ENCODE measurements at regions not wholly inside any gene's neighbourhood (a gene's known extent, or its start where the extent isn't known, plus 50 kb on each side); places are given as distances from the start of the nearest gene placed in this dataset.

GRCh38 chr10:130362308-130362761 lies 226.1 kb downstream of the GLRX3 start:
- no TSS peak for BruUV-seq (replicated peaks)
- Histone ChIP-seq H3K79me2 (ENCODE audit: insufficient read depth, low read depth, low read length) (no peaks in the 10 kb centered on the region), H3K9me2 (ENCODE audit: insufficient read depth, low read length) (no peaks in the 10 kb centered on the region), H3K9me3 (ENCODE audit: low read length) (no peaks in the 10 kb centered on the region), H4K20me1 (ENCODE audit: insufficient read depth, low read length) (no peaks in the 10 kb centered on the region), H3K4me2 (ENCODE audit: low read length) (no peak overlapping the region), H3K4me3 (ENCODE audit: low read depth, low read length, poor library complexity, severe bottlenecking) (no peak overlapping the region), H2AFZ (ENCODE audit: low read length) (no peak overlapping the region), H3K4me1 (ENCODE audit: insufficient read depth, low read length, poor library complexity, severe bottlenecking) (no peaks in the 10 kb centered on the region), H3K27ac (ENCODE audit: low read depth, low read length, poor library complexity, severe bottlenecking) (no peak overlapping the region), H3K36me3 (ENCODE audit: insufficient read depth, low read length) (no peaks in the 10 kb centered on the region)
- intact Hi-C loops (cut with micrococcal nuclease; ENCODE audit: unreplicated experiment) = no loop called here
- DNase-seq (ENCODE audit: low spot score) = no peak
- no peak for TF ChIP-seq CTCF (conservative IDR thresholded peaks at IDR 0.05; ENCODE audit: low read length)
- TF ChIP-seq EZH2phosphoT487 (IDR thresholded peaks at IDR 0.05; ENCODE audit: borderline replicate concordance, low read depth, low read length) = no peak
- CTCF ChIA-PET (ENCODE audit: unreplicated experiment) = no interaction called here
- POLR2A ChIA-PET = interaction anchor here (0.6 kb wide), 1 partner anchor 12 kb away, joined by 3 read pairs; no protein-coding TSS in a partner anchor

- POLR2A ChIA-PET = no interaction called here
- no peak overlapping the region for H2AFZ ChIP-seq (ENCODE audit: low read length)
- no peak for DNase-seq (ENCODE audit: low spot score)
- TF ChIP-seq CTCF (conservative IDR thresholded peaks at IDR 0.05; ENCODE audit: low read length) = no peak
- no peak for TF ChIP-seq EZH2phosphoT487 (IDR thresholded peaks at IDR 0.05; ENCODE audit: borderline replicate concordance, low read depth, low read length)
- no peak overlapping the region for H3K4me2 ChIP-seq (ENCODE audit: low read length)
- no peak overlapping the region for H3K4me3 ChIP-seq (ENCODE audit: low read depth, low read length, poor library complexity, severe bottlenecking)
- no peaks in the 10 kb centered on the region for H4K20me1 ChIP-seq (ENCODE audit: insufficient read depth, low read length)
- H3K9me2 ChIP-seq (ENCODE audit: insufficient read depth, low read length) = no peaks in the 10 kb centered on the region
- CTCF ChIA-PET (ENCODE audit: unreplicated experiment) = no interaction called here
- no peaks in the 10 kb centered on the region for H3K79me2 ChIP-seq (ENCODE audit: insufficient read depth, low read depth, low read length)
- H3K4me1 ChIP-seq (ENCODE audit: insufficient read depth, low read length, poor library complexity, severe bottlenecking) = no peaks in the 10 kb centered on the region
- no peaks in the 10 kb centered on the region for H3K36me3 ChIP-seq (ENCODE audit: insufficient read depth, low read length)
- no peak overlapping the region for H3K27ac ChIP-seq (ENCODE audit: low read depth, low read length, poor library complexity, severe bottlenecking)
- intact Hi-C loops (cut with micrococcal nuclease; ENCODE audit: unreplicated experiment) = no loop called here
- BruUV-seq (replicated peaks) = no TSS peak
- no peaks in the 10 kb centered on the region for H3K9me3 ChIP-seq (ENCODE audit: low read length)
Observed at GRCh38 chr10:130363051-130363450, 226.9 kb downstream of the GLRX3 start.

GRCh38 chr10:130363899-130364445 lies 227.8 kb downstream of the GLRX3 start:
- no peak overlapping the region for H2AFZ ChIP-seq (ENCODE audit: low read length)
- no peaks in the 10 kb centered on the region for H3K36me3 ChIP-seq (ENCODE audit: insufficient read depth, low read length)
- no peak overlapping the region for H3K4me3 ChIP-seq (ENCODE audit: low read depth, low read length, poor library complexity, severe bottlenecking)
- no peaks in the 10 kb centered on the region for H3K9me2 ChIP-seq (ENCODE audit: insufficient read depth, low read length)
- no peaks in the 10 kb centered on the region for H4K20me1 ChIP-seq (ENCODE audit: insufficient read depth, low read length)
- no peaks in the 10 kb centered on the region for H3K79me2 ChIP-seq (ENCODE audit: insufficient read depth, low read depth, low read length)
- H3K9me3 ChIP-seq (ENCODE audit: low read length) = no peaks in the 10 kb centered on the region
- BruUV-seq (replicated peaks) = no TSS peak
- no peaks in the 10 kb centered on the region for H3K4me1 ChIP-seq (ENCODE audit: insufficient read depth, low read length, poor library complexity, severe bottlenecking)
- no peak overlapping the region for H3K27ac ChIP-seq (ENCODE audit: low read depth, low read length, poor library complexity, severe bottlenecking)
- POLR2A ChIA-PET = no interaction called here
- H3K4me2 ChIP-seq (ENCODE audit: low read length) = no peak overlapping the region
- CTCF ChIA-PET (ENCODE audit: unreplicated experiment) = no interaction called here
- intact Hi-C loops (cut with micrococcal nuclease; ENCODE audit: unreplicated experiment) = no loop called here
- no peak for DNase-seq (ENCODE audit: low spot score)
- TF ChIP-seq EZH2phosphoT487 (IDR thresholded peaks at IDR 0.05; ENCODE audit: borderline replicate concordance, low read depth, low read length) (no peak), CTCF (conservative IDR thresholded peaks at IDR 0.05; ENCODE audit: low read length) (no peak)
